Neural cell (in vitro differentiated cells): ENCODE measurements at regions not wholly inside any gene's neighbourhood (a gene's known extent, or its start where the extent isn't known, plus 50 kb on each side); places are given as distances from the start of the nearest gene placed in this dataset.

ENCODE experiments used
- CTCF ChIP-seq: fragments of 450-650 bp; IDR thresholded peaks from 2 replicates; pipeline ENCODE4 v1.5.1; 2014; ENCODE audit warnings: antibody characterized with exemption, mild to moderate bottlenecking, moderate library complexity; ENCODE audit not compliant: poor library complexity, severe bottlenecking
- POLR2AphosphoS5 ChIP-seq: IDR thresholded peaks from 2 replicates; pipeline ENCODE4 v1.6.1; 2012

DNA sequence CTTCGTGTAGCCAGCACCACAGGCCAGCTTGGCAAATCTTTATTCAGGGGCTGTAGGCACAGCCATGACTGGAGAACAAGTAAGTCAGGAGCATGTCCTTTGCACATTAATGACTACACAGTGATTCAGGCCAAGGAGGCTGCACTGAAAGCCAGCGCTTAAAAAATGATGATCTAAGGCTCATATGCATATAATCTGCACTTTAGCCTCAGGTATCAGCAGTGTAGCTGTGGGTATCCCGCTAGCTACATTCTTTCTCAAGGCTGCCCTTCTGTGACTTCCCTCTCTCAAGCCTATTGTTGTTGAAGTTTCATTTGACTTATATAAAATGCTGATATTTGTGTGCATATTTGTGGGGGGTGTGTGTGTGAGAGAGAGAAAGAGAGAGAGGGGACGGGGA is 62.6 kb upstream of the RGL1 start:
- TF ChIP-seq CTCF = no peak
- no peak for TF ChIP-seq POLR2AphosphoS5
